PC-3 (cell line): ENCODE measurements at regions not wholly inside any gene's neighbourhood (a gene's known extent, or its start where the extent isn't known, plus 50 kb on each side); places are given as distances from the start of the nearest gene placed in this dataset.

Experiments
- ATAC-seq: fragments of 200-7000 bp; cut with Tn5 transposase; 2 replicates; pipeline ENCODE4 v1.9.1; 2020; ENCODE audit warnings: mild to moderate bottlenecking, moderate library complexity
- BruUV-seq: library from RNA; stranded (reverse); fragments of 400-500 nt; replicated peaks from 2 replicates; lab custom pipeline; 2021; lab: Mats Ljungman, UMichigan
- CTCF ChIA-PET: fragments of 300-600 bp; sonication (Branson Sonifier 250); formaldehyde crosslinking; loops from one replicate; lab custom pipeline; 2022; ENCODE audit warnings: antibody characterized with exemption; lab: Charles Lee
- POLR2A ChIA-PET: fragments of 300-600 bp; sonication (Branson Sonifier 250); formaldehyde crosslinking; loops from one replicate; lab custom pipeline; 2022; ENCODE audit warnings: antibody characterized with exemption; ENCODE audit not compliant: unreplicated experiment; lab: Charles Lee
- DNase-seq: peaks from one replicate; pipeline ENCODE4 v3.0.0-alpha.2; 2015
- H2AFZ ChIP-seq: fragments of 300-600 bp; sonication (generic); 2 replicates; pipeline ENCODE4 v1.6.0; 2016; ENCODE audit warnings: antibody characterized with exemption, low read length
- H3F3A ChIP-seq: fragments of 300-600 bp; sonication (generic); one replicate; pipeline ENCODE4 v1.6.0; 2017; ENCODE audit warnings: antibody characterized with exemption, low read length, control low read depth, mild to moderate bottlenecking; ENCODE audit not compliant: unreplicated experiment
- H3K27ac ChIP-seq: fragments of 300-600 bp; sonication (generic); 2 replicates; pipeline ENCODE4 v1.5.1; 2016; ENCODE audit warnings: mild to moderate bottlenecking, low read length
- H3K27me3 ChIP-seq: fragments of 300-600 bp; sonication (generic); 2 replicates; pipeline ENCODE4 v1.6.1; 2016; ENCODE audit warnings: low read length, mixed read lengths
- H3K36me3 ChIP-seq: fragments of 300-600 bp; sonication (generic); 2 replicates; pipeline ENCODE4 v1.6.1; 2016; ENCODE audit warnings: low read depth, mixed run types, low read length, mixed read lengths
- H3K4me1 ChIP-seq: fragments of 300-600 bp; sonication (generic); 2 replicates; pipeline ENCODE4 v1.5.1; 2016; ENCODE audit warnings: low read length; ENCODE audit not compliant: insufficient read depth
- H3K4me2 ChIP-seq: fragments of 300-600 bp; sonication (generic); 2 replicates; pipeline ENCODE4 v1.6.0; 2016; ENCODE audit warnings: low read length
- H3K4me3 ChIP-seq: fragments of 300-600 bp; sonication (generic); 2 replicates; pipeline ENCODE4 v1.5.1; 2016; ENCODE audit warnings: mild to moderate bottlenecking, low read length, mixed read lengths
- H3K79me2 ChIP-seq: fragments of 300-600 bp; sonication (generic); 2 replicates; pipeline ENCODE4 v1.6.1; 2017; ENCODE audit warnings: low read length, mixed read lengths
- H3K9ac ChIP-seq: fragments of 300-600 bp; sonication (generic); 2 replicates; pipeline ENCODE4 v1.6.0; 2016; ENCODE audit warnings: mild to moderate bottlenecking, low read length
- H3K9me2 ChIP-seq: fragments of 300-600 bp; sonication (generic); replicated peaks from 2 replicates; pipeline ENCODE4 v1.6.1; 2016; ENCODE audit warnings: mixed run types, low read length, mixed read lengths
- H3K9me3 ChIP-seq: fragments of 300-600 bp; sonication (generic); 2 replicates; pipeline ENCODE4 v1.6.1; 2016; ENCODE audit warnings: low read length, mixed read lengths
- H4K20me1 ChIP-seq: fragments of 300-600 bp; sonication (generic); 2 replicates; pipeline ENCODE4 v1.6.1; 2016; ENCODE audit warnings: low read length, mixed read lengths
- CTCF ChIP-seq: fragments of 300-600 bp; sonication (generic); conservative IDR thresholded peaks from 2 replicates; pipeline ENCODE4 v1.5.1; 2017; ENCODE audit warnings: antibody characterized with exemption, low read depth, mild to moderate bottlenecking, low read length
- EZH2 ChIP-seq: fragments of 300-600 bp; sonication (generic); IDR thresholded peaks from one replicate; pipeline ENCODE4 v1.6.1; 2017; ENCODE audit warnings: antibody characterized with exemption, mild to moderate bottlenecking, low read length; ENCODE audit not compliant: unreplicated experiment
- EZH2phosphoT487 ChIP-seq: fragments of 300-600 bp; sonication (generic); IDR thresholded peaks from 2 replicates; pipeline ENCODE4 v1.6.1; 2018; ENCODE audit warnings: mild to moderate bottlenecking, antibody characterized with exemption, low read length, borderline replicate concordance
- intact Hi-C: fragments of 100-400 bp; cut with micrococcal nuclease; formaldehyde crosslinking; loops from 2 replicates; pipeline ENCODE4 v1.9.0; 2023

- no TSS peak for BruUV-seq
- no peaks in the 10 kb centered on the region for H3K79me2 ChIP-seq
- ChIA-PET POLR2A (no interaction called here), CTCF (no interaction called here)
- H3K4me1 ChIP-seq, result no peaks in the 10 kb centered on the region
- no peak for DNase-seq
- ATAC-seq, result no peak
- H3K27ac ChIP-seq, result no peak overlapping the region
- no peak overlapping the region for H3K9ac ChIP-seq
- no peaks in the 10 kb centered on the region for H4K20me1 ChIP-seq
- no peak overlapping the region for H3K4me3 ChIP-seq
- H3F3A ChIP-seq, result no peaks in the 10 kb centered on the region
- no peak overlapping the region for H2AFZ ChIP-seq
- no peaks in the 10 kb centered on the region for H3K9me2 ChIP-seq
- TF ChIP-seq EZH2 (no peak), EZH2phosphoT487 (no peak), CTCF (no peak)
- peaks cover 34% of the 10 kb centered on the region for H3K27me3 ChIP-seq
- no peak overlapping the region for H3K4me2 ChIP-seq
- intact Hi-C loops, result no loop called here
- no peaks in the 10 kb centered on the region for H3K9me3 ChIP-seq
- no peaks in the 10 kb centered on the region for H3K36me3 ChIP-seq
Measured at GRCh38 chr4:108366716-108367115, 198.0 kb upstream of the LEF1 start.

- Histone ChIP-seq H3K27ac (no peak overlapping the region), H3K27me3 (peaks cover 23% of the 10 kb centered on the region), H3K79me2 (no peaks in the 10 kb centered on the region), H3K4me2 (no peak overlapping the region), H3K4me3 (no peak overlapping the region), H3K9me3 (no peaks in the 10 kb centered on the region), H3K9ac (no peak overlapping the region), H3K4me1 (no peaks in the 10 kb centered on the region), H3K36me3 (no peaks in the 10 kb centered on the region), H2AFZ (no peak overlapping the region), H3F3A (no peaks in the 10 kb centered on the region), H3K9me2 (no peaks in the 10 kb centered on the region), H4K20me1 (no peaks in the 10 kb centered on the region)
- POLR2A ChIA-PET, result no interaction called here
- ATAC-seq (no peak), DNase-seq (no peak)
- no TSS peak for BruUV-seq
- TF ChIP-seq CTCF (no peak), EZH2 (no peak), EZH2phosphoT487 (no peak)
- CTCF ChIA-PET, result no interaction called here
- intact Hi-C loops, result no loop called here
Measured at GRCh38 chr4:108365551-108365950, 196.8 kb upstream of the LEF1 start.

- no peaks in the 10 kb centered on the region for H3K36me3 ChIP-seq
Measured at GRCh38 chr4:108361886-108362285, 193.2 kb upstream of the LEF1 start.

More at GRCh38 chr4:108361886-108362285, 193.2 kb upstream of the LEF1 start:
- Histone ChIP-seq H4K20me1 (no peaks in the 10 kb centered on the region), H3F3A (no peaks in the 10 kb centered on the region), H3K9ac (no peak overlapping the region), H3K4me3 (no peak overlapping the region), H3K9me3 (no peaks in the 10 kb centered on the region), H3K27ac (no peak overlapping the region), H3K4me2 (no peak overlapping the region), H3K27me3 (peaks cover 6% of the 10 kb centered on the region; the same call in 1 of the 2 replicates), H3K9me2 (no peaks in the 10 kb centered on the region), H2AFZ (no peak overlapping the region), H3K4me1 (no peaks in the 10 kb centered on the region), H3K79me2 (no peaks in the 10 kb centered on the region)
- ChIA-PET POLR2A (no interaction called here), CTCF (no interaction called here)
- ATAC-seq (no peak), DNase-seq (no peak)
- TF ChIP-seq EZH2 (no peak), EZH2phosphoT487 (no peak), CTCF (no peak)
- intact Hi-C loops, result no loop called here
- BruUV-seq, result no TSS peak
